Epidermal melanocyte (primary cell): ENCODE measurements at regions not wholly inside any gene's neighbourhood (a gene's known extent, or its start where the extent isn't known, plus 50 kb on each side); places are given as distances from the start of the nearest gene placed in this dataset.

Source experiments
- DNase-seq: peaks from one replicate; pipeline ENCODE4 v3.0.0; 2011; ENCODE audit warnings: low spot score; ENCODE audit not compliant: insufficient read length

DNA sequence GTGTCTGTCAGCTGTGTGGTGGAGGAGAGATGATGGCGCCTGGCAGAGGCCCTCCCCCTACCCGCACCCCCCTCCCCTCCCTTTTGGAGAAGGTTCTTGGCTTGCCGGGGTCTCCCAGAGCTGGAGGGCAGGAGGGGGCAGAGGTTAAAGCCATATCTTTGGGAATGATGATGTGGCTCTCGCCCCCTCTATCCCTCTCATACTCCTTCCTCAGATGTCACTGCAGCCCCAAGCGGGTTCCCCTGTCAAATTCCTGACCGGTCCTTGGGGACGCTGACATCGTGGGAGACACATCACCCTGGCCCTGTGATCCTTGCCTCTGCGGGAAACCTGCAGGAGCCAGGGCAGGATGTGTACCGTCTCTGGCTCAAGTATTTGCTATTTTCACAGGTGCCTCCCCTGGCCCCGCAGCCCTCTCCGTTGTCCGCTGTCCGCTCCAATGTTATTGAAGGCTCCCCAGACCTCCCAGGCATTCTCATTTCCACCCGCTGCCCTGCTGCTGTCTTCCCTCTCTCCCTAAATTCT is 109.5 kb downstream of the FOXD1 start:
- no peak for DNase-seq

DNA sequence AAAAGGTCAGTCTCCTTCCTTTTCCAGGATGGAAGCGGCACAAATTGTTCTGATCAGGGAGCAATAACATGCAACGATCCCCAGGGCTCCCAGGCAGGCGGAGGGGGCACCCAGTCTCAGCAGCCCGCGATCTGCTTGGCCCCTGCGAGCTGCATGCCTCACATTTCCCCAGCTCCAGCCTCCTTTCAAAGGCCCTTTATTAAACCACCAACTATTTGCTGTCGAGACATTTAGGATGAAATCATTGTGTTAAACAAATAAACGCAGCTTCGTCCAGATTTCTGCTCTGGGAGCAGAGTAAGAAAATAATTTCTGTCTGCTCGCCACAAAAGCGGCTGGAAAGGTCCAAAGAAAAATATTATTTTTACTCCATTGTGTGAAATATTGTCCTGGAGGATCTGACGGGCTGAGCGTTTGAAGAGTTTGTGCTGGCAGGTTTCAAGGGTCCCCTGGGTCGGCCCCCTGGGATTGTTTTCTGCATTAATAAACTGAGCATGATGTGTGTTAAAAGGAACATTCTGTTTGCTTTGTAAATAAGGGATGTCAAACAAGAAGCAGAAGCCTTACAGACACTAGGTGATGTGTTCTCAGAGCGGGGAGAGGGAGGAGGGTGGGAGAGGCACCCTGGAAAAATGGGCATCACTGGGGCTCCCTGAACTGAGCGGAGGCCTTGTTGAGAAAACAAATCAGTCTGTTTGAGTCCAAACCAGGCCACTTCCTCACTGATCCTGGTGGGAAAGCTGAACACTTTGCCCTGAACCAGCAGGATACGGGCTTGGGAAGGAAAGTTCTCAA is 110.1 kb downstream of the FOXD1 start:
- no peak for DNase-seq

DNA sequence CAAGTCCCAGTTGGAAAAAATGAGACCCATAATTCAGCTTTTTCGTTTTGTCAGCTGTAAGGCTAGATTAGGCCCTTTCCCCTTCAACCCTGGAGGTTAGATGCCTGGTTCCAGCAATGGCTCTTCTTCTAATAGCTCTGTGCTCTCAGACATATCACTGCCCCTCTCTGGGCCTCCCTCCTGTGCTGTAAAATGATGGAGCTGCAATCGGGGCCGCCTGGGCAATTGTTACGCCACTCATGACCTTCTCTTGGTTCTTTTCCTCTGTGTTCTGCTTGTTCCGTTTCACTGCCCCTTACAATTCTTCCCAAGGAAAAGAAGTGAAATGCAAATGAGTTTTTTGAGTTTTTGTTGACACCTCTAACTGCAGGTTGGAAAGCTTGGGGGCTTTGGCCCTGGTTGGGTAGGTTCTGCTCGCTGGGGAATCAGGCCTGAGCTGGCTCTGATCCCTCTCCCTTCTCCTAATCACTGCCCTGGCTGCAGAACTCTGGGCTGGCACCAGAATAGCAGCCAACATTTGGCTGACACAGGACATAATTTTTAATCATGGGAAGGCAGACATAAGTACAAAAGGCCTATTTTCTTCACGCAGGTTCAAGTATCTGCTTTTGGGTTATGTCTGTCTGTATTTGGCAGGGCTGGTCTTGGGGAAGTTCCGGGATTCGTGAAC is 110.9 kb downstream of the FOXD1 start:
- DNase-seq = no peak

DNA sequence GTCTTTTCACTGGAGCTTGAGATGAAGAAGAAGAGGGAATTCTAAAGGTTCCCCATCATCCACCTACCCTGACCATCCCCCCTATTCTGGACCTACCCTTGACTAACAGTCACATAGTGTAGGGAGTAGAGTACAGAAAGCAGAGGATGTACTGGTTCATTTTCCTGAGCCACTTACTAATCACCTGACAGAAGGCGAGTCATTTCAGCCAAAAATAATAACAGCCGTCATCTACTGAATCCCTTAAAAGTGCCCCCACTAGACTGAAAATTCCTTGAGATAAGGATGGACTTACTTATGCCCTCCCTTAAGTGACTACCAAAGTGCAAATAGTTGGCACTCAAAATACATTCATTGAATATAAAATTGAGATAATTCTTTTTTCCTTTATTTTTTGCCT is 112.2 kb downstream of the FOXD1 start:
- no peak for DNase-seq

DNA sequence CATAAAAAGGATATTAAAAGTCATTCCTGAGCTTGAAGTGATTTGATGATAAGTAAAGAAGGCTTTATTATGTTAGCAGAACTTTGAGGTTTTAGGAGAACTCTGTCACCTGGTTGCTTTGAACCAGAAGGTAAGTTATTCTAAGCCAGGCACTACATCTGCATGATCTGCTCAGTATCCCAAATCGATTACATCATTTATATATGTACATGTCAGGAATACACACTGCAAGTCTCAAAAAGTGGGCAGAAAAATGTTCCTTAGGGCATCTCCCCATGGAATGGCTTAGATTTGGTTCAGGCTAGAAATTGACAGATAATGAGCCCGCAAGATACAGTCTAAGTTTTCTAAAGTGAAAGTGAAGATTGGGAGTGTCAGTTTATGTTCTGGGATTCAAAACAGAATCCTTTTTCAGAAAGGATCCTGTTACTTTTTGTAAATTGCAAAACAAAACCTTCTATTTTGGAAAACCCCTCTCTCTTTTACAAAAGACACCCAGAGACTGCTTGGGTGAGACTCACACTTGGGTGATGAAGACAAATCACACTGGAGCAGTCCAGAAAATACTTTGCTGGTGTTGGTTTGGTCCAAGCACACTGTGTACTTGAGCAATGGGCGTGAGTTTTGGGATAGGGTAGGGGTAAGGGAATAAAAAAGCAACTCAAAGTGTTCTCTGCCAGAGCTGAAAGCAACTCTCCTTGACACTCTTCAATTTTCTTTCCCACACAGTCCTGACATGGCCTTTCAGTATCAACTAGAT is 114.5 kb downstream of the FOXD1 start:
- DNase-seq = no peak

DNA sequence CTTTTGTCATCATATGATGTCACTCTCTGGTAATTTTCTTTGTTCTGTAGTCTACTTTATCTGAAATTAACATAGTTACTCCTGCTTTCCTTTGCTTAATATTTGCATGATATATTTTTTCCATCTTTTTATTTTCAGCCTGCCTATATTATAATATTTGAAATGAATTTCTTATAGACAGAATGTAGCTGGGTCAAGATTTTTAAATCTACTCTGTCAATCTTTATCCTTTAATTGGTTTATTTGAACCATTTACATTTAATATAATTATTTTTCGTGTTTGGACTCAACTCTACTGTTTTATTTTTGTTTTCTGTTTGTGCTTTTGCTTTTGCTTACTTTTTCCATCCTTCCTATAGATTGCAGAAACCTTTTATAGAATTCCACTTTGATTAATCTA is 118.0 kb downstream of the FOXD1 start:
- no peak for DNase-seq

DNA sequence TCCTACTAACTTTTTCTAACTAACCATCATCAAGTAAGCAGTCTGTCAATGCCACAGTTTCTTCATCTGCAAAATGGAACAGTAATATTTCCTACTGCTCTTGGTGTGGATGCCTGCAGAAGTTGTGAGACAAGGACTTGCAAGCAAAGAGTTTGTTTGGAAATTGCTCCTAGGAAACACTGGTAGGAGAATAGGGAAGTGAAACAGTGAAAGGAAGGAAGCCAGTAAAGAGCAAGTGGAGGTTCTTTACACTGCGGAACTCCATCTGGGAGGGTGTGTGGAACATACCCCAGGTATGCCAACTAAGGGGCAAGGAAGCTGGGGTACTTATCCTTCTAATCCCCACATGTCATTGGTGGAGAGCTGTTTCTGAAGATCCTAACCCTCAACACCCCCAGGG is 119.9 kb downstream of the FOXD1 start:
- DNase-seq = no peak

DNA sequence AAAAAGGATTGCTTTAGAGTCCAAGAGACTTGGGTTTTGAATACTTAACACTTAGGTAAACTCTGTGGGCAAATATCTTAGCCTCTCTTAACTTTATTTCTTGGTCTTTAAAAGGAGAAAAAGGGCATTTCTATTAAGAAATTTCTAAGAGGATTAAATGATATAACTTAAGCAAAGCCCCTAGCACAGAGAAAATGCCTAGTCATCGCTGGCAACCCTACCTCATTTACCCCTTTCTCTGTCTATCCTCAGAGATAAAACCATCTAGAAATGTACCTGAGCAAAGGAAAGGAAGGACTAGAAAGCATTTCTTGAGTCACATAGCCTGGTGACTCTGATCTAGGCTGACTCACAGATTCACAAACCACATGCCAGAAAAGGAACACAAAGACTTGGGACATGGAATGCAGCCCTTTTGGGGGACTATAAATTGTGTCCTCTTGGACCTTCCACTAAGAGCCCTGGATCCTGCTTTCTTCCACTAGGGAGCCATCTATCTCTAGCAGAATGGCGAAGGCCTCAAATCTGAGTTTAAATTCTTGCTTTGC is 120.6 kb downstream of the FOXD1 start:
- DNase-seq = no peak

DNA sequence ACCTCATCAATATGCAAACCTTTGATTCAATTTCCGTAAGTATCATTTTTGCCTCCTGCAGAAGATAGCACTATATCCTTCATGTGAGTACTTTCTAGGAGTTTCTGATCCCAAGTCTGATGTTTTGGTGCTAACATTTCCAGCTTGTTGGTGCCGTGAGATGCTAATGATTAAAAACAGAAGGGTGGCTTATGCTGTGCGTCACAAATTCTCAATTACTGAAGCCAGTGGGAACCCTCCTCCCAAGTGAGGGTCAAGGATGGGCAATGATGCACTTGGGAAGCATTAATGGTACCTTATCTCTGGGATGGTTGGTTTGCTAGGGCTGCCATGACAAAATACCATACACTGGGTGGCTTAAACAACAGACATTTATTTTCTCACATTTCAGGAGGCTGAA is 123.0 kb downstream of the FOXD1 start:
- DNase-seq = no peak

DNA sequence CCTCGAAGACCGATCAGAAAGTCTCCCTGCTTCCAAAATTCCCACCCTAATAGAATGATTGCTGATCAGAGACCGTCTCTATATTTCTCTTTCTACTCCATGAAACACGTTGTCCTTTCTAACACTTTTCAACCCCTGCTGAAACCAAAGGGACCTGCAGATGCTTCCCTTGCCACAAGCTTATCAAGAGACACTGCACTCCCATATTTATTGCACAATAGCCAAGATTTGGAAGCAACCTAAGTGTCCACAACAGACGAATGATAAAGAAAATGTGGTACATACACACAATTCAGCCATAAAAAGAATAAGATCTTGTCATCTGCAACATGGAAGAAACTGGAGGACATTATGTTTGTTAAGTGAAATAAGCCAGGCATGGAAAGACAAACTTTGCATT is 125.1 kb downstream of the FOXD1 start:
- no peak for DNase-seq

DNA sequence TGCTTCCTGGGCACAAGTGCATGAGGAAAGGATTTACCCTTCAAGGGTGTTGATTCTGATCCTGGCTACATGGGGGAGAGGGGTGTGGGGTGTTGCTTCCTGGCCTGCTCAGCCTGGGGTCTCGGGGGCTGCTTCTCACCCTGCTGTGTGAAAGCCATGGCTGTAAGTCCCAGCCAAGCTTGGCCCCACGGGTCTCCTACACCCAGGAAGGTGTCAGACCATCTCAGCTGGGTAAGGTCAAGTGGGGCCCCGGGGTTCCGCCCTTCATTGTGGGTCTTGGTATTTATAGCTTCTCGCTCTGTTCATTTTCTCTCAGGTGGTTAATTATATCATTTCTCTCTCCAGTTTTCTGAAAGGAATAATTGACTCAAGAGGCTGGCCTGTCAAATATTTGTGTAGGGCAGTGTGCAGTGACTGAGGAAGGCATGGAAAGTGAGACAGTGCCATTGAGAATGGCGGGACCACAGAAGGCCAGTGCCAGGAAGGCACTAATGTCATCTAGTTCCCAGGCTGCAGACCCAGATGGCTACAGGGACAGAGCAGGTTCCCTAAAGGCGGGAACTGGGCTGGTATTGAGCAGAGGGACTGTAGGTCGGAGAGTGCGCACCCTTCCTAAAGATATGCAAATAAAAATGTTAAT is 126.0 kb downstream of the FOXD1 start:
- no peak for DNase-seq

DNA sequence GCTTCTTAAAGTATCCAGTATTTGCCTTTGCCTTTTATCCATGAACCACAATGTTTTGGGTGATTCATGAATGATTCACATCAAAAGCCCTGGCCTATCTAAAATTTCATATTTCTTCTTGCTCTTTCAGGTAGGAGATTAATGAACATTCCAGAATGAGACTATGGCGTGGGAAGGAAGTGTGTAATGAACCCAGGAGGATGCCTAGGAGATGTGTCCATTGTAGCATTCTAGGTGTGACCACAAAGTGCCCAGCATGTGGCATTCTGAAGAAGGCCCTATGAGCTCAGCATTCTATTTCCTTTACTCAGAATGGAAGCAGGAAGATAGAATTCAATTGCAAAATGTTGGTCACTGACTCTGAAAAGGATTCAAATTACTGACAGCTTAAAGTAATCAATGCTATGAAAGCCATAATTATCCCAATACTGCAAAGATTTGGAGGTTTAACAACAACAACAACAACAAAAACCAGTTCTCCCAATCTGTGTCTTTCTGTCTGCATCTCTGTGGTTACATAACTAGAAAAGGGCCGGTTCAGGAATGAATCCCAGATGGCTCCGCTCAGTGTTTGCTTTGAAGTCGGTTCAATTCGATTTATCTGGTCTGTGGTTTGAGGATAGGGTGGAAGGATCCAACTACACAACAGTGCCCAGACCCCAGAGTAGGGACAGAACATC is 126.7 kb downstream of the FOXD1 start:
- DNase-seq = no peak

DNA sequence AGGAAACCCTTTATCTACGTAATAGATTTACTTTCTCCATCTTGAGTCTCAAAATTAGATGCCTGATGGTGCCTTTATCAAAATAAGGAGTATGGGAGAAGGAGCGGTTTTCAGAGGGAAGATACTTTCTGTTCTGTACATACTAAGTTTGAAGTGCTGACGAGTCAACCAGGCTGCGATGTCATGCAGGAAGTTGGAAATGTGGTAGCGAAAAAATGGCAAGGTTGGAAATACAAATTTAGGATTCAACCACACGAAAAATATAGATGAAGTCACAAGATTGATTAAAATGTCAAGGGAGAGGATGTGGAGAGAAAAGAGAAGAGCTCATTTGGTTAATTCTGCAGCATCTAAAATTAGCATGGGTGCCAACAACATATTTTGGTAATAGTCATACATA is 129.5 kb downstream of the FOXD1 start:
- DNase-seq = no peak

DNA sequence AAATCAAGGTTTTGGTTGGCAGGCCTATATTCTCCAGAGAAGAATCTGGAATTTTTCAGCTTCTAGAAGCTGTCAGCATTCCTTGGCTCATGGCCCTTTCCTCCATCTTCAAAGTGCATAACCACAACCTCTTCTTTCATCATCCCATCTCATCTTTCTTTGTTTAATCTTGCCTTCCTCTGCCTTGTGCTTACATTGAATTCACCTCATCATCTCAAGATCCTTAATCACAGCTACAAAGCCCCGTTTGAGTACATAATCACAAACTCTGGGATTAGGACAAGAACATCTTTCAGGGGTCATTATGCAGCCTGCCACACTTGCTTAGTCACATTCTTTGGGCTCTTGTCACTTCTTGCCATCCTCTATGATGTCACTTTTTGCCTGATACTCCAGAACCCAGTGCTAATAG is 130.3 kb downstream of the FOXD1 start:
- no peak for DNase-seq

DNA sequence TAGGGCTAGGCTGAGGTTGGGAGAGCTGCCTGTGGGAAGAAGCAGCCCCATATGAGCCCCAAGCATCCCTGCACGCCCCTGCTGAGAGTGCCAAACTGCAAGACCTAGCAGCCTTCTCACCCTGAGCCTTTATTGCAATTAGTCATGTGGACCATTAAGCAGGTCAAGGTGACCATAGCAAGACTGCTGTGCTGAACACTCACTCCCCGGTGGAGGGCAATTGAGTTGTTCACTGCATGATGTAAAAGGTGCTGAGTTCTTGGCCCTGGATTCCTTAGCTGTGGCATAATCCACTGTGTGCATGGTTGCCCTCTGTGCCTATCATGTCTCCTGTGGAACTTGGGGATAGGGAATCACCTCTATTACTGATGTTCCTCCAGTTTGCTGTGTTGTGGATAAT is 131.1 kb downstream of the FOXD1 start:
- DNase-seq = no peak

DNA sequence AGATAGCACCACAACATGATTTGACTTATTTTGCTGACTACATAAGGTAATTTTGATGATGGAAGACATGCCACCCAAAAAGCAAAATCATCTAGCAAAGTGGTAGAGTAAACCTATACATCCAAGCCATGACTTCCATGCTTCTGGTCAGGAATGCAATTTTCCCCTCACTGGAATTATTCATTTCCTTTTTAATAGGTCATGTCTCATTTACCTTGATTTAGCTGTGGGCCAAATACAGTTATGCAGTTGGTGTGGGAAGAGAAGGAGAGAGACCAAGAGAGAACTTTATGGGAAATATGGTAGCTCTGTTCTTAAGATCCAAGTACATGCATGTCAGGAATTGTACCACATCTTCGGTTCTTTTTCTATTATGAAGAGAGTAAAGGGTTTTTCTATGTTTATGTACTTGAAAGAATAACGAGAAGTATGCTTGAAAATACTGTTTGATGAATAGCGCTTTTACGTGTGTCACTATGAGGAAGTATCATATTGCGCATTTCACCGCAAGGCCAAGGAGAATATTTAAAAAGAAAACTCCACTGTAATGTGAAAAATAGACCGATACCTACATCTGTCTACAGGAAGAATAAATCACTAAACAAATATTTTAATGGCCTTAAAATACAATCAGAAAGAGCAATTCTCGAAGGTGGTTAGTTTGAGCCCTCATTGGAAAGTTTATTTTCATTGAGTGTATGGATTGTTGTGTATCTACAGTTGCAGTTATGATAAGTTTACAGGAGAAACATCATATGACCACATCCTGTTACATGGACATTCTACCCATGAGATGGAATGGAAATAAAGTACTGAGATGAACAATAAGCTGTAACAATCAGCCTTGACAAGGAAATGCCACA is 134.0 kb downstream of the FOXD1 start:
- no peak for DNase-seq

DNA sequence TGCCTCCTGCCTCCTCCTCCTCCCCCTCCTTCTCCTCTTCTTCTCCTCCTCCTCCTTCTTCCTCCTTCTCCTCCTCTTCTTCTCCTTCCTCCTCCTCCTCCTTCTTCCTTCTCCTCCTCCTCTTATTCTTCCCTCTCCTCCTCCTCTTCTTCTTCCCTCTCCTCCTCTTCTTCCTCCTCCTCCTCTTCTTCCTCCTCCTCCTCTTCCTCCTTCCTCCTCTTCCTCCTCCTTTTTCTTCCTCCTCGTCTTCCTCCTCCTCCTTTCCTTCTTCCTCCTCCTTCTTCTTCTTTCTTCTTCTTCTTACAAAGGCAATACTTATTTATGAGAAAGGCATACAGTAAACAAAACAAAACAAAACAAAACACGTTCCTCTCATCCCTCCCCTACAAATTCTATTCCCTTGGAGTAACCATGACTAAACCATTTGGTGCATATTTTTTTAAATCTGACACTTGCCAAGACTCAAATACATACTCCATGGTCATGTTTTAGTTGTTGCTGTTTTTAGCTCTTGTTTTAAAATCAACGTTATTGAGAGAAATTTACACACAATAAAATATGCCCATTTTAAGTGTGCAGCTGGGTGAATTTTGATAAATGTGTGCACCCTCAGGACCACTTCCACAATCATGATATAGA is 135.6 kb downstream of the FOXD1 start:
- DNase-seq = no peak

DNA sequence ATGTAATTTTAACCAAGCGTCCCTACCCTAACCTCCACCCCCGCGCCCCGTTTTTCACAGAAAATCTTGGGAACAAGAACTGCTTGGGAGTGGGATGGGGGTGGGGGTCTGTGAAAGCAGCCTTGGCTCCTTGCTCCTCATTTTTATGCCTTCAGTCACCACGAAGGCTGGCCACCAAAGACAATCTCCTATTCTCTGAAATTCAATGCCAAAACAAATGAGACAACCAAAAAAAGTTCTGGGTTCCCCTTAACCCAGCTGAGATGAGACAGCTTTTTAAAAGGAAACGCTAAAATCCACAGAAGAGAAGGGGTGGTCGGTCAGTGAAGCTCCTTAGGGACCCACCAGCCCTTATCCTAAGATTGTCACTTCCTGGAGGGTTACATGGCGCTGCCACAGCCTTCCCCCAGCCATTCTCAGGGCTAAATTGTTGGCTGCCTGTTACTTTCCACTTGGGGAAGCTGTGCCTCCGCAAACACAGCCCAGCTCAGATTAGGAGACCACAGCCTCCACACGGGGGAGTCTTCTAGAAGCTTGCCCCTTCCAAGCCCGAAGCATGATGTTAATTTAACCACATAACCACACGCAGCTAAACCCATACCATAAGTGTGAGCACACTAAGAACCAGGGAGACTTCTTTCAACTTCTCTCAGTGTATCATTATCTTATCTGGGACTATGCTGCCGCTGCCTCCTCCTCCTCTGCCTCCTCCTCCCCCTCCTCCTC is 136.3 kb downstream of the FOXD1 start:
- no peak for DNase-seq
